HuH-7.5 (cell line): ENCODE measurements at regions not wholly inside any gene's neighbourhood (a gene's known extent, or its start where the extent isn't known, plus 50 kb on each side); places are given as distances from the start of the nearest gene placed in this dataset.

Experiments
- DNase-seq: peaks from one replicate; pipeline ENCODE4 v3.0.0; 2011; ENCODE audit warnings: low spot score

- DNase-seq: no peak
Observed at GRCh38 chr7:95718577-95719410, 53.6 kb upstream of the DYNC1I1 start.

DNA sequence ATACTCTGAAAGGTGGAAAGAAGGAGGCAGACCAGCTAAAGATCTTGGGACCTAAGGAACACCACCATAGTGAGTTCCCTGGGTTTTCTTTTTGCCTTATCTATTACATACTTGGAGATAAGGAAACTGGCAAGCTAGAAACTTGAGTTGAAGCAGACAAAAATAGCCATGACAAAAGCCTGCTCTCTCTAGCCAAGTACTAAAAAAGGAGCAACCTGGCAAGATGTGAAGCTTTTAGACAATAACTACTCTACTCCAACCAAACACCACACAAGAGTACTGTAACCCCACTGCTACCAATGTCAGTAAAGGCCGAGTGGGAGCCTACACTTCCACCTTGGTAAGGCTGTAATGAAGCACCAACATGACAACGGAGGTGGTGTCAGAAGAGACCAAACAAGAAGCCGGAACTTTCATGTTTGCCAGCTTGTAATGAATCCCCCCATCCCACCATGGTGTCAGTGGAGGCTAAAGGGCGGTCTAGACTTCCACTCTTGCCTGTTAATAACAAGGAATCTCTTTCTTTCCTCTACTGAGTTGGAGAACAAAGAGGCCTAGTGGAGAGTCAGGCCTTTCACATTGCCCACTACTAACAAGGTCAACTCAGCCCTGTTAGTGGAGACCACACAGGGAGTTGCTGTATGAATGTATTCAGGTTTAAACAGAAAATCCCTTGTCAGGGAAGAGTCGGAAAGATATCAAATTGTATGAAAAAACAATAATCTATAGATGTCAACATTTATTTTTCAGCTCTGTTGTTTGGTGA lies 55.8 kb upstream of the DYNC1I1 start:
- DNase-seq: no peak

DNA sequence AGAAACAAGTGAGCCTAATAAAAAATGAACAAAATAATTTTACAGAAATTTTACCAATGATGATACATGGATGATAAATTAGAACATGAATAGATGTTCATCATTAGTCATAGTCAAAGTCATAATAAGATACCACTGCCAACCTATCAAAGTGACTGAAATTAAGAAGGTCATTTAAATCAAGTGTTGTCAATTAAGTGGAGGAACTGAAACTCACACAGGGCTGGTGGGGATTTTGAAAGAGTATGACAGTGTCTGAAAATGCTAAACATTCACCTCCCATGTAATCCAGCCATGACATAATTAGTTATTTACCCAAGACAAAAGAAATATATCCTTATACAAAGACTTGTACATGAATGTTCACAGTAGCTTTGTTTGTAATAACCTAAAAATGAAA lies 57.1 kb upstream of the DYNC1I1 start:
- DNase-seq: no peak

DNA sequence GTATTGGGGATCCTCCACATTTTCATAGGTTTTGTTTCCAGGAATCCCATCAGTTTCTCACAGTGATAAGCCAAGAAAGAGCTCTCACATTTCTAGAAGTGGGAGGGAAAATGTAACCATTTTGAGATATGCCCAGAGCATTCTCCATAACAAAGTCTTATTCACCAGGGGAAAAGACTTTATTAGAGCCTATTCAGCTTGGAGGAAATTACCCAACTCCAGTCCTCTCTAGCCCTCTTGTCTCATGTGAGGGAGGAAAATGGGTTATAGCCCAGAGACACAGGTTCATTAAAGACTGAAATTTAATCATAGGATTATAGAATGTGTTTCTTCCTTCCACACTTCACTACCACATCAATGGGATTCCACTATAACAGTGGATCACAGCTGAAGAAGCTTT lies 61.6 kb upstream of the DYNC1I1 start:
- DNase-seq: no peak

DNA sequence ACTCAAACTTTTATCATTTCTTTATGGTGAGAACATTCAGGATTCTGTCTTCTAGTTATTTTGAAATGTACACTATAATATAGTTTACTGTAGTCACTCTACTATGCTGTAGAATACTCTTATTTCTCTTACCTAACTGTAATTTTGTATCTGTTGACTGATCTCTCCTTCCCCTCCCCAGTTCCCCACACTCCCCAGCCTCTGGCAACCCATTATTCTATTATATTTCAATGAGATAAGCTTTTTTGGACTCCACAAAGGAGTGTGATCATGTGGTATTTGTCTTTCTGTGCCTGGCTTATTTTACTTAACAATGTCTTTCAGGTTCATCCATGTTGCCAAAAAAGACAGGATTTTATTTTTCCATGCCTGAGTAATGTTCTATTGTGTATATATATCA lies 71.4 kb upstream of the DYNC1I1 start:
- no peak for DNase-seq

- no peak for DNase-seq
Observed at GRCh38 chr7:95694334-95694733, 78.0 kb upstream of the DYNC1I1 start.

DNA sequence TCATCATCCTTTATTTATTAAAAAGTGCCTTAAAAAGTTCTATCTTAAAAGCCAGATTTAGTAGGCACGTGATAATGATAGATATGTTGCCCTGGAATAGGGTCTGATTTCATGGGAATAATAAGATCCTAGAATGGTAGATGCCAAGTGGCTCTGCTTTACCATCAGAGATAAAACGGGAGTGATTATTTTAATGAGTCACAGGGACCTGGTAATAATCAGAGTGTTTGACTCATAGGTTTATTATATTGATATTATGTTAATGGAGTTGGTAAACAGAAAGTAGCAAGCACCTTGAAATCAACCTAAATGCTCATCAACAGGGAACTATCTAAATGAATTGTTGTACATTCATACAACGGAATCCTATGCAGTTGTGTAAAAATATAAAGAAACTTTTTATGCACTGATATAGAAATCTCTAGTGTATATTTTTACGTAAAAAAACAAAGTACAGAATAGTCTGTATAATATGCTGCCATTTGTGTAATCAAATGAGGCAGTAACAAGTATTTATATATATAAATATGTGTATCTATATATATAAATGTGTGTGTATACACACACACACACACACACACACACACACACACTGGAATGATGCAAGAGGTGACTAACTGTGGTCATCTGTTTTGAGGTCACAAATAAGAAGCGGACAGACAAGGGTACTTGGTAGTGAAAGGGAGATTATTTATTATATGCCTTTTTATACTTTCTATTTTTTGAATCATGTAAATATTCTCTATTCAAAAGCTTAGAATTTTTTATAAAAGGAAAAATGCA lies 78.6 kb upstream of the DYNC1I1 start:
- DNase-seq: no peak

DNA sequence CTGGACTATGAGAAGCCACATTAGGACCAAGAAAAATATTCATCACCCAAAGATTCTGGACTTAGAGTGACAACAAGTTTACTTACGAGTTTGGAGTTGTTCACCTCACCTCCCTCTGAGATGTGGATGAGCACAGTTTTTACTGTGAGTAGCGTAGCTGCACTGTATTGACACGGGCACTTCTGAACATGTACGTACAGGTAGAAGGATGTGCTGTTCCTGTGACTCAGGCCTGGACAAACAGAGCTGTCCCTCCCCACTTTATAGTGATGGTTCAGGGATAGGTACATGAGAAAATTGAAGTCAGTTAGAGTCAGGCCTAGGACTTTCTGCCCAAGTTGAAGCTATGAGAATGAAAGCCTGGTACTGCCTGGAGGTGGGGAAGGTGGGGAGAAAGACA lies 80.9 kb upstream of the DYNC1I1 start:
- DNase-seq: no peak

GRCh38 chr7:95690367-95690947 lies 81.9 kb upstream of the DYNC1I1 start:
- no peak for DNase-seq

DNA sequence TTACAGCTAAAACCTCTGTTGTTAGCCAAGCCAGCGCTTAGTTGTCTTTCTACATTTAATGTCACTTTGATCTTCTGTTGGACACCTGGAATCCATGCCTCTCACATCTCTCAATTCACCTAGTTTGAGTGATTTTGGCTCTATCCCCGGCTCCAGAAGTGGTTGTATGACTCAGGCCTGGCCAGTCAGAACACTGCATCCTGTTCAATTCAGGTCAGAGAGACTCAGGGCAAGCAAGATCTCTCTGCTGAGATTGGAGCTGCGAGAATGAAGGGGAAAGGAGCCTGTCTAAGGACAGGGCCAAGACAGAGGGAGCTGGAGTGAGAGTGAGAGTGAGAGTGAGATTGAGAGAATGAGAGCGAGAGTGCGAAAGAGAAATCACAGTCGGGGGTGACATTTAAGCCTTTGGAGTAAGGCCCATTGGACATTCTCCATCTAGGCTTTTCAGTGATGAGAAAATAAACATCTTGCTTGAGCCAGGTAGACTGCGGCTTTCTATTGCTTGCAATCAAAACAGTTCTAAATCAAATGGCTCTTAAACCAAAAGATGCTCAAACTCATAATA lies 83.3 kb upstream of the DYNC1I1 start:
- no peak for DNase-seq

DNA sequence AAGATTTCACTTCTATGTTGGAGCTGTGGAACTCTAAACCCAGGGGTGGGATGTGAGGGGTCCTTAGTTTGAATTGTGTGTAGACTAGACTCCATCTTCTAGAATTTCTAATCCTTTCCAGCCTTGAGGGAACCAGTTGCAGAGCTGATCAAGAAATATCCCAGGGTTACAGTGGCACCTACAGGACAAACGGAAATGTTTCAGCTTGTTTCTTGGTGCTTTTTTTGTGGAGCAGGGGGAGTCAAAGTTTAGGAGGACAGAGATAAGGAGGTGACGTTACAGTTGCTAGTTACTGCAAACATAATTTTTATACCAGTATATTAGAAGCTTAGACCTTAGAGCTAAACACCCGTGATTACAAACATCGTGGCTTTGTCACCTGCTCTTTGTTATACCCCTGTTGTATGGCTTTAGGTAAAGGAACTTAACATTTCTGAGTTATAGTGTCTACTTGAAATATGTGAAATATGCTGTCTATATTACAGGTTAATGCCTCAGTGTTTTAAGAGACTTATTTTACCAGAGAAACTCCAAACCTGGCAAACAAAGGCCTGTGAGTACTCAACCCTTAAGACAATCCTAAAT lies 84.5 kb upstream of the DYNC1I1 start:
- peak; percentile 7 for DNase-seq

GRCh38 chr7:95686109-95686508 lies 86.2 kb upstream of the DYNC1I1 start:
- no peak for DNase-seq

GRCh38 chr7:95684505-95684904 lies 87.8 kb upstream of the DYNC1I1 start:
- no peak for DNase-seq

- no peak for DNase-seq
Observed at GRCh38 chr7:95684037-95684436, 87.7 kb upstream of the PDK4 start.

DNA sequence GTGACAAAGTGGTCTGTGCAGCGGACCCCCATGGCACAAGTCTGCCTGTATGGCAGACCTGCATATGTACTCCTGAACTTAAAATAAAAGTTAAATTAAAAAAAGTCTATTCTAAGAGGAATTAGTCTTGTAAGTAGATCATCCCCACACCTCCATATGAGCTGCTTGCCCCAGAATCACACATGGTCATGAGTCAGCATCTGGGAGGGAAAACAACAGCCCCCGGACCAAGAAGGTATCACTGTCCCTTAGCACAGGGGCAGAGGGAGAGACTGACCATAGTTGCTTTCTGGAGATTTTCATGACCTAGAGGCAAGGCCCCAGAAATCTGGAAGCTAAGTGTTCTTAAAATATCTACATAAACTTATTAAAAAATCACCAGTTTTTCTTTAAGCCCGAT lies 86.6 kb upstream of the PDK4 start:
- DNase-seq: no peak

- DNase-seq: no peak
Observed at GRCh38 chr7:95676691-95677090, 80.4 kb upstream of the PDK4 start.

DNA sequence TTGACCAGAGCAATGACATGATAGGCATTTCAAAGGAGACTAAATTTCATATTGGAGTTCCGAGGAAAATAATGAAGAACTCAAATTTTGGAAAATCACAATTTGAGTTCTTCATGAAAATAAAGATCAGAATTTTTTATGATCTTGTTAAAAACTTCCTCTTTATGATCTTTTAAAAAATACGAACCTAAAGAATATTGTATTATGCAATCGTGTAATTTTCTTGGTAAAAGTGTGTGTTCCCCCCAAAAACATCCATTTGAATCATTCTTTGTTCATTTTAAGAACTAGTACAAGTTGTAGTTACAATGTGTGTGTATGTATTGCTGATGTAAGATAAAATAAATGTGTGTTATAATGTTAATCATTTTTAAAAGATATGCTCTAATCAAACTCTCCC lies 79.3 kb upstream of the PDK4 start:
- DNase-seq: no peak

DNA sequence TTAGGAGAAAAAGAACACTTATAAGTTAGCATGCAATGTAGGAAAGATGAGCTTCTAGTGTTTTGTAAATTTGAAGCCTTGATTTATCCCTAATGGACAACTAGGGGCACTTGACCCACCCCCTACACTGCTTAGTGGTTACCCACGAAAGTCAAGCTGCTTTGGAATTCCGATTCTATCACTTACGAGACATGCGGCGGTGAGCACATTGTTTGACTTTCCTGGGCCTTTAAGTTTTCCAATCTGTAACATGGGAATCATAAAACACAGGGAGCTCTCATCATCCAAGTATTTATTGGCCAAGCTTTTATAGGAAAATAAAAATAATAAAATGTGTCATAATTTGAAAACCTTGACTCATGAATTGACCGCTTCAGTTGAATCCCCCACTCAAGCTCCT lies 78.7 kb upstream of the PDK4 start:
- DNase-seq: no peak

DNA sequence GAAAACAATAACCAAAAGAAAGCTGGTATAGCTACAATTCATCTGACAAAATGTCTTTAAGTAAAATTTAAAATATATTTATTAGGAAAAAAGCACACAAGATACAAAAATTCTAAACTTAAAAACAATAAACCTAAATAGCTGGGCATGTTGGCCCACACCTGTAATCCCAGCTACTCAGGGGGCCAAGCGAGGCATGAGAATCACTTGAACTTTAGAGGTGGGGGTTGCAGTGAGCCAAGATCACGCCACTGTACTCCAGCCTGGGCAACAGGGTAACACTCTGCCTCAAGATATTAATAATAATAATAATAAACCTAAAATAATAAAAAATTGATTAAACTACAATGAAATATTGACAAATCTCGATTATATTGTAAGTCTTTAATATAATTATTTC lies 77.8 kb upstream of the PDK4 start:
- no peak for DNase-seq

GRCh38 chr7:95672434-95672833 lies 76.1 kb upstream of the PDK4 start:
- no peak for DNase-seq

DNA sequence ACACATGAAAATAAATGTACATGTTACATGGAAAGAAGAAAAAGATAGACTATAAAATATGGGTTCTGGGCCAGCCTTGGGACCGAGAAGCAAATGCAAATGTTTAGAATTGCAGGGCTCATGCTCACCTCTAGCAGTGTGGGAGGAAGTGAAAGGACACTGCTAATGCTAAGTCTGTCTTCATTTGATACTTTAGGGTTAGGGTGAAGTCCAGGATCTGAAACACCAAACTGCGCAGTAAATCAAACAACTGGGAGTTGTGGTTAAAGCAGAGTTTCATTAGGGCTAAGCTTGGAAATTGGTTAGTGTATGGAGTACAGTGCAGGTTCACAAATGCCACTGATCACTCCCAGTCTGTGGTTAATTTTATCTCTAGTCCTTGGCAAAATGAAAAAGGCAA lies 73.2 kb upstream of the PDK4 start:
- no peak for DNase-seq
